Suprapubic skin (tissue), 4 donors: ENCODE measurements at regions not wholly inside any gene's neighbourhood (a gene's known extent, or its start where the extent isn't known, plus 50 kb on each side); places are given as distances from the start of the nearest gene placed in this dataset.

ENCODE experiments used
- DNase-seq, 2 donors: peaks; one replicate each; pipeline ENCODE4 v3.0.0-alpha.2; 2019; ENCODE audit warnings: low spot score in 2 of 2
- H3K27ac ChIP-seq: fragments of 200-600 bp; sonication (generic); one replicate; pipeline ENCODE4 v1.5.1; 2019
- H3K27me3 ChIP-seq: fragments of 200-600 bp; sonication (generic); one replicate; pipeline ENCODE4 v1.5.1; 2019
- H3K36me3 ChIP-seq: fragments of 200-600 bp; sonication (generic); one replicate; pipeline ENCODE4 v1.5.1; 2019
- H3K4me1 ChIP-seq: fragments of 200-600 bp; sonication (generic); one replicate; pipeline ENCODE4 v1.5.1; 2019
- H3K4me3 ChIP-seq: fragments of 200-600 bp; sonication (generic); one replicate; pipeline ENCODE4 v1.5.1; 2019; ENCODE audit warnings: mild to moderate bottlenecking
- H3K9me3 ChIP-seq: fragments of 200-600 bp; sonication (generic); one replicate; pipeline ENCODE4 v1.5.1; 2019
- EP300 ChIP-seq: sonication (generic); formaldehyde crosslinking; IDR thresholded peaks from one replicate; pipeline ENCODE4 v1.6.1; 2017; ENCODE audit warnings: antibody characterized with exemption
- POLR2A ChIP-seq, 2 donors: fragments of 450-650 bp; IDR thresholded peaks; one replicate each; pipeline ENCODE4 v1.6.1; 2017; ENCODE audit warnings: antibody characterized with exemption in 2 of 2, mild to moderate bottlenecking in 2 of 2, moderate library complexity in 2 of 2
- POLR2AphosphoS5 ChIP-seq, 3 donors: sonication (generic); formaldehyde crosslinking; IDR thresholded peaks; one replicate each; pipeline ENCODE4 v1.6.1; 2017; ENCODE audit warnings: antibody characterized with exemption in 3 of 3
- WGBS: methylation state at CpG from one replicate; pipeline ENCODE4 v1.1.5; 2018; 5-methylcytosine and 5-hydroxymethylcytosine counted together
- TF ChIP-seq, protein P1 (sequence below), 2 donors: fragments of 200-600 bp in 1 of 2; fragments of 450-650 bp in 1 of 2; sonication (generic) in 1 of 2; IDR thresholded peaks; one replicate each; pipeline ENCODE4 v1.5.1; 2016 to 2019; ENCODE audit warnings: antibody characterized with exemption in 2 of 2, mild to moderate bottlenecking in 1 of 2, moderate library complexity in 1 of 2

DNA sequence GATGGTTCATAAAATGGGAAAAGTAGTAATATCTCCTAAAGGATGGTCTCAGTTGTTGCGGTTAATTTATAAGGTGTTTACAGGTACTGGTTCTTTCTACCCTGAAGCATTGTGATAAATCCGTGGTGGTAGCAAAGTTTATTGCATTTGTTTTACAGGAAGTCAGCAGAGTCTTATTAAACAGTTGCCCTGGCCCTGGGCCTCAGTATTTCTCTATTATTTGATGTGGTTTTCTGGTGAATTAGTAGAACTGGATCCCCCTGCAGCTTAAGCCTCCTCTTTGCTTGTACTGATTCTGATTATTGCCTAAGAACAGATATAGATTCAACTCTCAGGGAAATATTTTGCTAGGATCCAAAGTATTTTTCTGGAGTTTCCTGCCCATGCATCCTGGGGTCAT is 76.4 kb upstream of the CD55 start:
- TF ChIP-seq, protein P1, sequence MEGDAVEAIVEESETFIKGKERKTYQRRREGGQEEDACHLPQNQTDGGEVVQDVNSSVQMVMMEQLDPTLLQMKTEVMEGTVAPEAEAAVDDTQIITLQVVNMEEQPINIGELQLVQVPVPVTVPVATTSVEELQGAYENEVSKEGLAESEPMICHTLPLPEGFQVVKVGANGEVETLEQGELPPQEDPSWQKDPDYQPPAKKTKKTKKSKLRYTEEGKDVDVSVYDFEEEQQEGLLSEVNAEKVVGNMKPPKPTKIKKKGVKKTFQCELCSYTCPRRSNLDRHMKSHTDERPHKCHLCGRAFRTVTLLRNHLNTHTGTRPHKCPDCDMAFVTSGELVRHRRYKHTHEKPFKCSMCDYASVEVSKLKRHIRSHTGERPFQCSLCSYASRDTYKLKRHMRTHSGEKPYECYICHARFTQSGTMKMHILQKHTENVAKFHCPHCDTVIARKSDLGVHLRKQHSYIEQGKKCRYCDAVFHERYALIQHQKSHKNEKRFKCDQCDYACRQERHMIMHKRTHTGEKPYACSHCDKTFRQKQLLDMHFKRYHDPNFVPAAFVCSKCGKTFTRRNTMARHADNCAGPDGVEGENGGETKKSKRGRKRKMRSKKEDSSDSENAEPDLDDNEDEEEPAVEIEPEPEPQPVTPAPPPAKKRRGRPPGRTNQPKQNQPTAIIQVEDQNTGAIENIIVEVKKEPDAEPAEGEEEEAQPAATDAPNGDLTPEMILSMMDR (IDR thresholded peaks at IDR 0.05): no peak
- no peak for TF ChIP-seq POLR2A (IDR thresholded peaks at IDR 0.05)
- no peak for TF ChIP-seq POLR2AphosphoS5 (IDR thresholded peaks at IDR 0.05)
- no peak for TF ChIP-seq EP300
- Histone ChIP-seq H3K9me3 (no peaks in the 10 kb centered on the region), H3K36me3 (no peaks in the 10 kb centered on the region), H3K4me1 (peaks cover 16% of the 10 kb centered on the region), H3K4me3 (no peak overlapping the region), H3K27me3 (no peaks in the 10 kb centered on the region), H3K27ac (no peak overlapping the region)
- DNase-seq: no peak
- 54% methylated on average over 2 of the region's 2 CpGs for WGBS

DNA sequence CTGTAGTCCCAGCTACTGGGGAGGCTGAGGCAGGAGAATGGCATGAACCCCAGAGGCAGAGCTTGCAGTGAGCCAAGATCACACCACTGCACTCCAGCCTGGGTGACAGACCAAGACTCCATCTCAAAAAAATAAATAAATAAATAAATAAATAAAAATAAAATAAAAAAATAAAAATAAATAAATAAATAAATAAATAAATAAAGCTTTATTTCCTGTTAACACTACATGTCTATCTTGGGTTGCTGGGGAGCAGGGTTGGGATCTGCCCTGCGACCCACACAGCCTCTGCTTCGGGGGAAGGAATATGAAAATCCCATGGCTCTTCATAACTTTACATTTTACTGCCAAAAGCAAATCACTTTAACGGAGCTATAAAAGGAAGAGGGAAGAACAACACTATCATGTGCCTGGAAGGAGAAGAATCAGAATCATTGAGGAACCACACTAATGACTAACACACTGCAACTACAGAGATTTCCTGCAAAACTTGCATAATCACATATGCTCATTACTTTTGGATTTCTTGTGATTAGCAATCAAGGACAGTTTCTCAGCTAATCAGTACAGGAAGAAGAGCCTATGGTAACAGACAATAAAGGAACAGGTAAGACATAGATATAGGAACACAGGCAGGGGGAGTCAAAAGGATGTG is 72.8 kb upstream of the CD55 start:
- WGBS: 28% methylated on average over 3 of the region's 3 CpGs
- H3K9me3 ChIP-seq: no peaks in the 10 kb centered on the region
- H3K36me3 ChIP-seq: no peaks in the 10 kb centered on the region
- H3K4me3 ChIP-seq: no peak overlapping the region
- DNase-seq: no peak
- no peaks in the 10 kb centered on the region for H3K27me3 ChIP-seq
- no peak overlapping the region for H3K27ac ChIP-seq
- no peak for TF ChIP-seq POLR2AphosphoS5 (IDR thresholded peaks at IDR 0.05)
- no peak for TF ChIP-seq EP300
- TF ChIP-seq, protein P1 (IDR thresholded peaks at IDR 0.05): no peak
- no peak for TF ChIP-seq POLR2A (IDR thresholded peaks at IDR 0.05)
- no peaks in the 10 kb centered on the region for H3K4me1 ChIP-seq

DNA sequence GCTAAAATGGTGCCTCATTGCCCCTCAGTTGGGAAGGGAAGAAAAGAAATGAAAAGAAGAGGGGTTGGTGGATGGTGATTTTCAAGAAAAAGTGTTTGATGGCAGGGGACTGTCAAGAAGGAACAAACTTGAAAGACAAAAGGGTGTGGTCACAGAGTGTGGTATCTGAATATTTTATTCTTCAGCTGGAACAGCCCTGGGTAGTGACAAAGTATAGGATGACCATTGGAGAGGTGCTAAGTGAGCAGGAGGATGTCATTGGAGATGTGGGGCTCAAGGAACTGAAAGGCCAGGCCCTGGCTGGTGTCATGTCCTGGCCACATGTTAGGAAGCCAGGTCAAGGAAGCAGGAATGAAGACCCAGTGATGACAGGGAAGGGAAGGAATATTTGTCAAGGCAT is 71.0 kb upstream of the CD55 start:
- no peaks in the 10 kb centered on the region for H3K9me3 ChIP-seq
- H3K4me3 ChIP-seq: no peak overlapping the region
- no peaks in the 10 kb centered on the region for H3K4me1 ChIP-seq
- no peaks in the 10 kb centered on the region for H3K27me3 ChIP-seq
- no peak for TF ChIP-seq EP300
- no peak for TF ChIP-seq POLR2AphosphoS5 (IDR thresholded peaks at IDR 0.05)
- no peak for TF ChIP-seq POLR2A (IDR thresholded peaks at IDR 0.05)
- TF ChIP-seq, protein P1 (IDR thresholded peaks at IDR 0.05): no peak
- H3K27ac ChIP-seq: no peak overlapping the region
- no peak for DNase-seq
- H3K36me3 ChIP-seq: no peaks in the 10 kb centered on the region

DNA sequence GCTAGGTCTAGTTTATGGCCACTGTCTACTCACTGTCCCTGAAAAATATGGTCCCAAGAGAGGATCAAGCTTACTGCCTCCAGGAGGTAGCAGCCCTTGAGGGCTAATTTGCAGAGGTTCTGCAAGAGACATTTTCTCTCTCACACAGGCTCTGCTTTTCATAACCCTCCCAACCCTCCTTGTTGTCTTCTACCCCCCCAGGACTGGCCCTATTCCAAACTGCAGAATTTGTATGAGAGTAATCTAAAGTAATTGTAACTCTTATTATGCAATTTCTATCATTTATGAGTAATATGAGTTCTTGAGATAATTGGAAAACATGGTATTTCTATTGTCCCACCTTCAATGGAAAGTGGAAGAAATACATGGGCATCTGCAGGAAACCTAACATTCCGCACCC is 70.4 kb upstream of the CD55 start:
- H3K4me3 ChIP-seq: no peak overlapping the region
- 92% methylated on average over 1 of the region's 1 CpG for WGBS
- DNase-seq: no peak
- no peaks in the 10 kb centered on the region for H3K9me3 ChIP-seq
- TF ChIP-seq POLR2AphosphoS5 (IDR thresholded peaks at IDR 0.05) (no peak), EP300 (no peak), POLR2A (IDR thresholded peaks at IDR 0.05) (no peak)
- TF ChIP-seq, protein P1 (IDR thresholded peaks at IDR 0.05): no peak
- H3K27me3 ChIP-seq: no peaks in the 10 kb centered on the region
- H3K36me3 ChIP-seq: no peaks in the 10 kb centered on the region
- no peaks in the 10 kb centered on the region for H3K4me1 ChIP-seq
- H3K27ac ChIP-seq: no peak overlapping the region

DNA sequence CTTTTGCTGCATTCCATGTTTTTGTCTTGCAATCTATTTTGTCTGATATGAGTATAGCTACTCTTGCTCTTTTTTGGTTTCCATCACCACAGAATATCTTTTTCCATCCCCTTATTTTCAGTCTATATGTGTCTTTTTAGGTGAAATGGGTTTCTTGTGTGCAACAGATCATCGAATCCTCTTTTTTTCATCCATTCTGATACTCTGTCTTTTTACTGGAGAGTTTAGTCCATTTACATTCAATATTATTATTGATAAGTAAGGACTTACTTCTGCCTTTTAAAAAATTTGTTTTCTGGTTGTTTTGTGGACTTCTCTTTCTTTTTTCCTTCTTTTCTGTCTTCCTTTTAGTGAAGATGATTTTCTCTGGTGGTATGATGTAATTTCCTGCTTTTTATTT is 64.6 kb upstream of the CD55 start:
- DNase-seq: no peak
- H3K27me3 ChIP-seq: no peaks in the 10 kb centered on the region
- H3K9me3 ChIP-seq: no peaks in the 10 kb centered on the region
- no peaks in the 10 kb centered on the region for H3K4me1 ChIP-seq
- H3K27ac ChIP-seq: no peak overlapping the region
- H3K4me3 ChIP-seq: no peak overlapping the region
- TF ChIP-seq POLR2A (IDR thresholded peaks at IDR 0.05) (no peak), EP300 (no peak), POLR2AphosphoS5 (IDR thresholded peaks at IDR 0.05) (no peak)
- TF ChIP-seq, protein P1 (IDR thresholded peaks at IDR 0.05): no peak
- WGBS: 98% methylated on average over 1 of the region's 1 CpG
- H3K36me3 ChIP-seq: no peaks in the 10 kb centered on the region
